ENCODE measurements at regions not wholly inside any gene's neighbourhood (a gene's known extent, or its start where the extent isn't known, plus 50 kb on each side); places are given as distances from the start of the nearest gene placed in this dataset.
"Not testable (repeated sequence)": the region's sequence is repeated elsewhere in the genome, so short reads cannot be mapped to it uniquely, and the experiment has no call there.

GRCh38 chr1:233816348-233816747 is 88.1 kb upstream of the SLC35F3 start:
- Histone ChIP-seq H3K36me3 (no peaks in the 10 kb centered on the region), H3K4me3 (no peak overlapping the region), H3K9me3 (no peaks in the 10 kb centered on the region), H3K4me1 (no peaks in the 10 kb centered on the region), H3K27ac (no peak overlapping the region), H3K27me3 (no peaks in the 10 kb centered on the region)
- TF ChIP-seq, protein P1, sequence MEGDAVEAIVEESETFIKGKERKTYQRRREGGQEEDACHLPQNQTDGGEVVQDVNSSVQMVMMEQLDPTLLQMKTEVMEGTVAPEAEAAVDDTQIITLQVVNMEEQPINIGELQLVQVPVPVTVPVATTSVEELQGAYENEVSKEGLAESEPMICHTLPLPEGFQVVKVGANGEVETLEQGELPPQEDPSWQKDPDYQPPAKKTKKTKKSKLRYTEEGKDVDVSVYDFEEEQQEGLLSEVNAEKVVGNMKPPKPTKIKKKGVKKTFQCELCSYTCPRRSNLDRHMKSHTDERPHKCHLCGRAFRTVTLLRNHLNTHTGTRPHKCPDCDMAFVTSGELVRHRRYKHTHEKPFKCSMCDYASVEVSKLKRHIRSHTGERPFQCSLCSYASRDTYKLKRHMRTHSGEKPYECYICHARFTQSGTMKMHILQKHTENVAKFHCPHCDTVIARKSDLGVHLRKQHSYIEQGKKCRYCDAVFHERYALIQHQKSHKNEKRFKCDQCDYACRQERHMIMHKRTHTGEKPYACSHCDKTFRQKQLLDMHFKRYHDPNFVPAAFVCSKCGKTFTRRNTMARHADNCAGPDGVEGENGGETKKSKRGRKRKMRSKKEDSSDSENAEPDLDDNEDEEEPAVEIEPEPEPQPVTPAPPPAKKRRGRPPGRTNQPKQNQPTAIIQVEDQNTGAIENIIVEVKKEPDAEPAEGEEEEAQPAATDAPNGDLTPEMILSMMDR (IDR thresholded peaks at IDR 0.05) = no peak
- no peak for DNase-seq (ENCODE audit: low spot score in 2 of 2)
- intact Hi-C loops (cut with DNase I) = no loop called here

DNA sequence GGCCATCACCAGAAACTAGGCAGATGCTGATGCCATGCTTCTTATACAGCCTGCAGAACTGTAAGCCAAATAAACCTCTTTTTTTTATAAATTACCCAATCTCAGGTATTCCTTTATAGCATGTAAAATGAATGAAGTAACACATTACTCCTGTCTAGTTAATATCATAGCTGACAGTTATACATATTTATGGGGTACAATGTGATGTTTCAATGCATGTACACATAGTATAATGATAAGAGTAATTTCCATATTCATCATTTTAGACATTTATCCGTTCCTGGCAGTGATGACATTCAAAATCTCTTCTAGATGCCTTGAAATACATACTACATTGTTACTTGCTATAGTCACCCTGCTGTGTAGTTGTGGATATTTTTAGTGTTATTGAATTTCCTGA is 85.4 kb upstream of the SLC35F3 start:
- TF ChIP-seq, protein P1 (IDR thresholded peaks at IDR 0.05) = no peak
- H3K27ac ChIP-seq = no peak overlapping the region
- no peaks in the 10 kb centered on the region for H3K36me3 ChIP-seq
- H3K4me3 ChIP-seq = no peak overlapping the region
- H3K4me1 ChIP-seq = no peaks in the 10 kb centered on the region
- H3K27me3 ChIP-seq = no peaks in the 10 kb centered on the region
- H3K9me3 ChIP-seq = no peaks in the 10 kb centered on the region
- intact Hi-C loops (cut with DNase I) = no loop called here
- no peak for DNase-seq (ENCODE audit: low spot score in 2 of 2)

DNA sequence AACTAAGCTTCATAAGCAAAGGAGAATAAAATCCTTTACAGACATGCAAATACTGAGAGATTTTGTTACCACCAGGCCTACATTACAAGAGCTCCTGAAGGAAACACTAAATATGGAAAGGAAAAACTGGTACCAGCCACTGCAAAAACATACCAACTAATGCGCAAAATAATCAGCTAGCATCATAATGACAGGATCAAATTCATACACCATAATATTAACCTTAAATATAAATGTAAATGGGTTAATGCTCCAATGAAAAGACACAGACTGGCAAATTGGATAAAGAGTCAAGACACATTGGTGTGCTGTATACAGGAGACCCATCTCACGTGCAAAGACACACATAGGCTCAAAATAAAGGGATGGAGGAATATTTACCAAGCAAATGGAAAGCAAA is 80.3 kb upstream of the SLC35F3 start:
- DNase-seq (ENCODE audit: low spot score in 2 of 2); H3K4me1 ChIP-seq; H3K27me3 ChIP-seq; intact Hi-C loops (cut with DNase I); H3K4me3 ChIP-seq; H3K9me3 ChIP-seq; H3K36me3 ChIP-seq; H3K27ac ChIP-seq: not testable (repeated sequence)

DNA sequence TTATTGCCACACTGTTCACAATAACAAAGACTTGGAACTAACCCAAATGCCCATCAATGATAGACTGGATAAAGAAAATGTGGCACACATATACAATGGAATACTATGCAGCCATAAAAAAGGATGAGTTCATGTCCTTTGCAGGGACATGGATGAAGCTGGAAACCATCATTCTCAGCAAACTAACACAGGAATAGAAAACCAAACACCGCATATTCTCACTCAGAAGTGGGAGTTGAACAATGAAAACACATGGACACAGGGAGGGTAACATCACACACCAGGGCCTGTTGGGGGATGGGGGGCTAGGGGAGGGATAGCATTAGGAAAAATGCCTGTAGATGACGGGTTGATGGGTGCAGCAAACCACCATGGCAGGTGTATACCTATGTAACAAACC is 76.5 kb upstream of the SLC35F3 start:
- H3K27ac ChIP-seq; H3K36me3 ChIP-seq; H3K4me1 ChIP-seq; DNase-seq (ENCODE audit: low spot score in 2 of 2); intact Hi-C loops (cut with DNase I); H3K9me3 ChIP-seq; H3K27me3 ChIP-seq; H3K4me3 ChIP-seq: not testable (repeated sequence)

DNA sequence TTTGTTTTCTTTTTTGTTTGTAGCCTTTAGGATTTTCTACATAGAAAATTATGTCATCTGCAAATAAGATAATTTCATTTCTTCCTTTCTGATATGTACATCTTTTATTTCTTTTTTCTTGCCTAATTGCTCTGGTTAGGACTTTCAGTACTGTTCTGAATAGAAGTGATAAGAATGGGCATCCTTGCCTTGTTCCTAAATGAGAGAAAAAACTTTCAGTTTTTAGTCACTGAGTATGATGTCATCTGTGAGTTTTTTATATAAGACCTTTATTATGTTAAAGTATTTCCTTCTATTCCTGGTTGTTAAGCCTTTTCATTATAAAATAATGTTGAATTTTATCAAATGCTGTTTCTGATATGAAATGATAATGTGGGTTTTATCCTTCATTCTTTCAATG is 76.0 kb upstream of the SLC35F3 start:
- no peak for DNase-seq (ENCODE audit: low spot score in 2 of 2)
- intact Hi-C loops (cut with DNase I) = no loop called here
- Histone ChIP-seq H3K4me1 (no peaks in the 10 kb centered on the region), H3K36me3 (no peaks in the 10 kb centered on the region), H3K4me3 (no peak overlapping the region), H3K27ac (no peak overlapping the region), H3K9me3 (peaks cover 0 to 6% of the 10 kb centered on the region in 2 donors), H3K27me3 (no peaks in the 10 kb centered on the region)
- TF ChIP-seq, protein P1 (IDR thresholded peaks at IDR 0.05) = no peak

GRCh38 chr1:233834609-233835008 is 69.9 kb upstream of the SLC35F3 start:
- intact Hi-C loops (cut with DNase I) = no loop called here
- Histone ChIP-seq H3K9me3 (no peaks in the 10 kb centered on the region), H3K4me3 (no peak overlapping the region), H3K27ac (no peak overlapping the region), H3K36me3 (no peaks in the 10 kb centered on the region), H3K4me1 (no peaks in the 10 kb centered on the region), H3K27me3 (no peaks in the 10 kb centered on the region)
- DNase-seq (ENCODE audit: low spot score in 2 of 2) = no peak
- TF ChIP-seq, protein P1 (IDR thresholded peaks at IDR 0.05) = no peak

DNA sequence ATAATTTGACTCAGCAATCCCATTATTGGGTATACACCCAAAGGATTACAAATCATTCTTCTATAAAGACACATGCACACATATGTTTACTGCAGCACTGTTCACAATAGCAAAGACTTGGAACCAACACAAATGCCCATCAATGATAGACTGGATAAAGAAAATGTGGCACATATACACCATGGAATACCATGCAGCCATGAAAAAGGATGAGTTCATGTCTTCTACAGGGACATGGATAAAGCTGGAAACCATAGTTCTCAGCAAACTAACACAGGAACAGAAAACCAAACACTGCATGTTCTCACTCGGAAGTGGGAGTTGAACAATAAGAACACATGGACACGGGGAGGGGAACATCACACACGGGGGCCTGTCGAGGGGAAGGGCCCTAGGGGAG is 66.3 kb upstream of the SLC35F3 start:
- H3K27ac ChIP-seq; H3K4me1 ChIP-seq; H3K36me3 ChIP-seq; H3K9me3 ChIP-seq; H3K4me3 ChIP-seq; intact Hi-C loops (cut with DNase I); DNase-seq (ENCODE audit: low spot score in 2 of 2); H3K27me3 ChIP-seq: not testable (repeated sequence)
